ENCODE measurements at regions not wholly inside any gene's neighbourhood (a gene's known extent, or its start where the extent isn't known, plus 50 kb on each side); places are given as distances from the start of the nearest gene placed in this dataset.

DNA sequence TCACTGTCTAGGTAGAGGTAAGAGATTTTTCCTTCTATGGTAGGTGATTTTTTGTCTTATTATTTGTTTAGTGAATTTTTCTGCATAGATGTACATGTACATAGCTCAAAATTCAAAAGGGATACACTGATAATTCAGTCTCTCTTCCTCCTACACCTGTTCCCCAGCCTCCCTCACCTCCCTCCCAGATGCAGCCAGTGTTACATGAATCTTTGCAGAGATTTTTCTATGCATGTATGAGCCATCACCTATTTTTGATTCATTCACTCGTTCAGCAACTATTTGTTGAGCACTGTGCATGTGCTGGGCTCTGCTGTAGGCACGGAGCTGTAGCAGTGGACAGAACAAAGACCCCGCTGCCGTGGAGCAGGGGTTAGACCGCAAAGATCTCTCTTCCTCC, 218.9 kb downstream of the AACS start:
- WGBS, 2 donors: 87 to 89% methylated on average over 5 of the region's 5 CpGs

GRCh38 chr12:125284945-125285685, 219.9 kb downstream of the AACS start:
- WGBS, 2 donors: 79 to 81% methylated on average over 7 of the region's 7 CpGs
- DNase-seq (no peak), ATAC-seq (ENCODE audit: insufficient read depth, low FRiP score) (no peak)
- Histone ChIP-seq H3K4me1 (ENCODE audit: control insufficient read depth in 5 of 5, insufficient read depth in 5 of 5, low read length in 5 of 5) (peaks cover 0 to 2% (median 0%) of the 10 kb centered on the region in 5 donors), H3K9ac (ENCODE audit: insufficient read depth in 1 of 2, low read length in 2 of 2) (no peak overlapping the region), H3K27ac (ENCODE audit: low read depth in 1 of 2, low read length in 1 of 2) (no peak overlapping the region), H3K27me3 (ENCODE audit: control insufficient read depth in 3 of 3, insufficient read depth in 3 of 3, low read length in 2 of 3) (peaks cover 0 to 16% (median 3%) of the 10 kb centered on the region in 3 donors), H3K36me3 (ENCODE audit: control insufficient read depth in 4 of 4, insufficient read depth in 4 of 4, low read length in 4 of 4) (no peaks in the 10 kb centered on the region), H3K9me3 (ENCODE audit: control insufficient read depth in 4 of 4, insufficient read depth in 3 of 4, low read length in 3 of 4) (peaks cover 0 to 7% (median 0%) of the 10 kb centered on the region in 4 donors), H3K4me3 (no peak overlapping the region)
- TF ChIP-seq CTCF (IDR thresholded peaks at IDR 0.05; ENCODE audit: control extremely low read depth, extremely low read depth): no peak

More for the DNA sequence above, 218.9 kb downstream of the AACS start:
- Histone ChIP-seq H3K9me3 (ENCODE audit: control insufficient read depth in 4 of 4, insufficient read depth in 3 of 4, low read length in 3 of 4) (peaks cover 0 to 7% (median 0%) of the 10 kb centered on the region in 4 donors), H3K9ac (ENCODE audit: insufficient read depth in 1 of 2, low read length in 2 of 2) (no peak overlapping the region), H3K27ac (ENCODE audit: low read depth in 1 of 2, low read length in 1 of 2) (no peak overlapping the region), H3K27me3 (ENCODE audit: control insufficient read depth in 3 of 3, insufficient read depth in 3 of 3, low read length in 2 of 3) (peaks cover 0 to 16% (median 0%) of the 10 kb centered on the region in 3 donors), H3K4me1 (ENCODE audit: control insufficient read depth in 5 of 5, insufficient read depth in 5 of 5, low read length in 5 of 5) (peaks cover 0 to 2% (median 0%) of the 10 kb centered on the region in 5 donors), H3K4me3 (no peak overlapping the region), H3K36me3 (ENCODE audit: control insufficient read depth in 4 of 4, insufficient read depth in 4 of 4, low read length in 4 of 4) (no peaks in the 10 kb centered on the region)
- no peak for ATAC-seq (ENCODE audit: insufficient read depth, low FRiP score)
- no peak for DNase-seq
- no peak for TF ChIP-seq CTCF (IDR thresholded peaks at IDR 0.05; ENCODE audit: control extremely low read depth, extremely low read depth)

DNA sequence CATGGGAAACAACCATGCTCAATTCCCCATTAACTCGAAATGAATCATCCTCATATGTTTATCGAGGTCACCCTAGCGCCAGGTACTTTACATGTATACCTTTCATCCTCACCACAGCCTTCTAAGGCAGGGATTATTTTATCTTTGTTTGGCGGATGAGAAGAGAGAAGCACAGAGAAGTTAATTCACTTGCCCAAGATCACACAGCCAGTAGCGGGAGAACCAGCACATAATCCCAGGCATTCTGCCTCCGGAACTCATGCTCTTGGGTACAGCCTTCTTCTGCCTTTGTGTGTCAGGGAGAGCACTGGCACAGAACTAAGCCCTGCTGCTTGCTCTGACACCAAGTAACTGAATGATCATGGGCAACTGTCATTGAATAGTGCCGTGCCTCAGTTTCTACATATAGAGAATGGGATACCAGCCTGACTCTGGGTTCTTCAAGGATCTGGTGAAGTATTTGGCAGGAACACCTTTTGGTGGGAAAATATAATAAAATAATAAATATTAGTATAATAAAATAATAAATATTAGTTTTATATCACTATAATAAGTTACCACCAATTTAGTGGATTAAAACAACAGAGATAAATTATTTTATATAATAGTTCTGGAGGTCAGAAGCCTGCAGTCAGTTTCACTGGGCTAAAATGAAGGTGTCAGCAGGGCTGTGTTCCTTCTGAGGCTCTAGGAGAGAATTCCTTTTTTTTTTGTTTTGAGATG, 220.9 kb downstream of the AACS start:
- H3K4me3 ChIP-seq: no peak overlapping the region
- ATAC-seq (ENCODE audit: insufficient read depth, low FRiP score): no peak
- no peaks in the 10 kb centered on the region for H3K36me3 ChIP-seq (ENCODE audit: control insufficient read depth in 4 of 4, insufficient read depth in 4 of 4, low read length in 4 of 4)
- DNase-seq: no peak
- no peak overlapping the region for H3K27ac ChIP-seq (ENCODE audit: low read depth in 1 of 2, low read length in 1 of 2)
- H3K4me1 ChIP-seq (ENCODE audit: control insufficient read depth in 5 of 5, insufficient read depth in 5 of 5, low read length in 5 of 5): no peaks in the 10 kb centered on the region
- H3K9ac ChIP-seq (ENCODE audit: insufficient read depth in 1 of 2, low read length in 2 of 2): no peak overlapping the region
- peaks cover 0 to 9% (median 3%) of the 10 kb centered on the region in 3 donors for H3K27me3 ChIP-seq (ENCODE audit: control insufficient read depth in 3 of 3, insufficient read depth in 3 of 3, low read length in 2 of 3)
- peaks cover 0 to 5% (median 0%) of the 10 kb centered on the region in 4 donors for H3K9me3 ChIP-seq (ENCODE audit: control insufficient read depth in 4 of 4, insufficient read depth in 3 of 4, low read length in 3 of 4)
- WGBS, 2 donors: 88 to 92% methylated on average over 7 of the region's 7 CpGs
- no peak for TF ChIP-seq CTCF (IDR thresholded peaks at IDR 0.05; ENCODE audit: control extremely low read depth, extremely low read depth)
